Fibroblast of lung (primary cell): ENCODE measurements at regions not wholly inside any gene's neighbourhood (a gene's known extent, or its start where the extent isn't known, plus 50 kb on each side); places are given as distances from the start of the nearest gene placed in this dataset.

Source experiments
- DNase-seq, 2 donors: peaks; one replicate each; pipeline versions ENCODE4 v3.0.0 to v3.0.0-alpha.2; 2010; ENCODE audit warnings: low read depth in 2 of 2
- H2AFZ ChIP-seq: 2 replicates; pipeline ENCODE4 v1.5.1; 2012; ENCODE audit warnings: low read length, control low read depth, inconsistent platforms
- H3K27ac ChIP-seq: 2 replicates; pipeline ENCODE4 v1.5.1; 2011; ENCODE audit warnings: low read length, control low read depth; ENCODE audit not compliant: insufficient read depth
- H3K27me3 ChIP-seq: 2 replicates; pipeline ENCODE4 v1.5.1; 2011; ENCODE audit warnings: mild to moderate bottlenecking, low read length; ENCODE audit not compliant: control insufficient read depth, insufficient read depth
- H3K36me3 ChIP-seq: 2 replicates; pipeline ENCODE4 v1.5.1; 2011; ENCODE audit warnings: low read length; ENCODE audit not compliant: control insufficient read depth, insufficient read depth
- H3K4me1 ChIP-seq: 2 replicates; pipeline ENCODE4 v1.5.1; 2011; ENCODE audit warnings: low read length; ENCODE audit not compliant: control insufficient read depth, insufficient read depth; ENCODE audit errors: extremely low read depth
- H3K4me2 ChIP-seq: 2 replicates; pipeline ENCODE4 v1.5.1; 2011; ENCODE audit warnings: low read length, control low read depth; ENCODE audit not compliant: insufficient read depth; ENCODE audit errors: extremely low read depth
- H3K4me3 ChIP-seq, 4 experiments: fragments of 200-600 bp in 1 of 4; sonication (generic) in 1 of 4; replicated peaks in 1 of 4; 2 replicates each; pipeline ENCODE4 v1.5.1; 2011 to 2016; ENCODE audit warnings: low read length in 4 of 4, low read depth in 3 of 4, mild to moderate bottlenecking in 3 of 4, control low read depth in 2 of 4, inconsistent platforms in 1 of 4, mixed read lengths in 1 of 4; ENCODE audit not compliant: insufficient read depth in 1 of 4; ENCODE audit errors: control extremely low read depth in 1 of 4
- H3K79me2 ChIP-seq: 2 replicates; pipeline ENCODE4 v1.5.1; 2012; ENCODE audit warnings: mild to moderate bottlenecking, low read length, inconsistent platforms; ENCODE audit not compliant: control insufficient read depth, insufficient read depth
- H3K9ac ChIP-seq: 2 replicates; pipeline ENCODE4 v1.5.1; 2011; ENCODE audit warnings: mild to moderate bottlenecking, low read length, control low read depth; ENCODE audit not compliant: insufficient read depth
- H3K9me3 ChIP-seq: 2 replicates; pipeline ENCODE4 v1.5.1; 2012; ENCODE audit warnings: low read depth, low read length; ENCODE audit not compliant: control insufficient read depth, insufficient read depth
- H4K20me1 ChIP-seq: 2 replicates; pipeline ENCODE4 v1.5.1; 2011; ENCODE audit warnings: low read length; ENCODE audit not compliant: control insufficient read depth, insufficient read depth; ENCODE audit errors: extremely low read depth
- CTCF ChIP-seq, 2 donors: IDR thresholded peaks in 1 of 2; conservative IDR thresholded peaks in 1 of 2; 1 replicate in 1 of 2; 2 replicates in 1 of 2; pipeline ENCODE4 v1.5.1; 2011 to 2012; ENCODE audit warnings: low read length in 2 of 2, control low read depth in 1 of 2, inconsistent platforms in 1 of 2, low read depth in 1 of 2, mild to moderate bottlenecking in 1 of 2
- EZH2 ChIP-seq: IDR thresholded peaks from 2 replicates; pipeline ENCODE4 v1.5.1; 2012; ENCODE audit warnings: low read length, control low read depth, mild to moderate bottlenecking; ENCODE audit errors: missing control alignments

GRCh38 chr9:107547303-107547702 is 57.7 kb upstream of the KLF4 start:
- H3K4me2 ChIP-seq = no peak overlapping the region
- H3K27ac ChIP-seq = no peak overlapping the region

DNA sequence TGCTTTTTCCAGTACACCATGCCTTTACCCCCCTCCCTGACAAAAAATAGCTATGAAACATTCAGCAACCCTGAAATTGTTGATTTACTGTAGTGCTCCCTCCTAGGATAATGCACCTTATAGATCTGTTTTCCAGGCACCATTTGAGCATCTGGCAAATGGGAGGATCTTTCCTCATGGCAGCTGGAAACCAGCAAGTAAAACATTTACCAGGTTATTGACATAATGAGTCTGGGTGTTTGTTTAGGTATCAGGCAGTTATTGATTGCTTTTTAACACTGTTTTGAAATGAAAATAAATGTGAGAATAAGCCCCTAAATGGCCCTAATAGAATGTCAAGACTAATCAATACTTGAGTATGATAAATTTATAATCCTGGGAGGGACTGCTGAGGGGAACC is 57.3 kb upstream of the KLF4 start:
- Histone ChIP-seq H3K36me3 (no peaks in the 10 kb centered on the region), H4K20me1 (no peaks in the 10 kb centered on the region), H3K4me3 (no peak overlapping the region), H3K4me1 (peaks cover 13% of the 10 kb centered on the region), H3K27ac (no peak overlapping the region), H3K4me2 (no peak overlapping the region), H3K9ac (no peak overlapping the region), H3K27me3 (no peaks in the 10 kb centered on the region), H3K9me3 (no peaks in the 10 kb centered on the region), H2AFZ (no peak overlapping the region), H3K79me2 (no peaks in the 10 kb centered on the region)
- TF ChIP-seq CTCF (conservative IDR thresholded peaks at IDR 0.05 in 1 of 2, IDR thresholded peaks at IDR 0.05 in 1 of 2; ENCODE audit: low read depth in 1 of 2, low read length in 2 of 2) (no peak), EZH2 (no peak)
- no peak for DNase-seq

More at GRCh38 chr9:107547303-107547702, 57.7 kb upstream of the KLF4 start:
- no peaks in the 10 kb centered on the region for H3K9me3 ChIP-seq
- TF ChIP-seq EZH2 (no peak), CTCF (conservative IDR thresholded peaks at IDR 0.05 in 1 of 2, IDR thresholded peaks at IDR 0.05 in 1 of 2; ENCODE audit: low read depth in 1 of 2, low read length in 2 of 2) (no peak)
- DNase-seq = no peak
- H3K4me1 ChIP-seq = peaks cover 13% of the 10 kb centered on the region
- H3K27me3 ChIP-seq = no peaks in the 10 kb centered on the region
- no peak overlapping the region for H3K4me3 ChIP-seq
- no peak overlapping the region for H3K9ac ChIP-seq
- no peaks in the 10 kb centered on the region for H4K20me1 ChIP-seq
- no peaks in the 10 kb centered on the region for H3K79me2 ChIP-seq
- H2AFZ ChIP-seq = no peak overlapping the region
- H3K36me3 ChIP-seq = no peaks in the 10 kb centered on the region

DNA sequence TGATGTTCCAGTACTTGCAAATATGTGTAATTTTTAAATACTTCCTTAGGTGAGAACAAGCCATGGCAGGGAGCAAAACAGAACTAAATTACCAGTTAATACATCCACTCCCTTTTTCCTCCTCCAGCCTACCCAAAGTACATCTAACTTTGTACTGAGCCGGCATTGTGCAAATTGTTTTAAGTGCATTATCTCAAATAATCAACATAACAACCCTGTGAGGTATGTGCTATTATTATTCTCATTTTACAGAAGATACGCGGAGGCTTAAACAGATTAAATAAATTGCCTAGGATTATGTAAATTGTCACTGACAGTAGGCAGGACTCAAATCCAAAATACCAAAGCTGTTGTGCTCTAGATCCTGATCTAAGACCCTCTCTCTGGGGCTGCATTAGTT is 55.5 kb upstream of the KLF4 start:
- no peak for TF ChIP-seq CTCF (conservative IDR thresholded peaks at IDR 0.05 in 1 of 2, IDR thresholded peaks at IDR 0.05 in 1 of 2; ENCODE audit: low read depth in 1 of 2, low read length in 2 of 2)
- no peak for TF ChIP-seq EZH2
- H3K9me3 ChIP-seq = no peaks in the 10 kb centered on the region
- no peak overlapping the region for H3K9ac ChIP-seq
- no peaks in the 10 kb centered on the region for H3K27me3 ChIP-seq
- no peak overlapping the region for H3K4me2 ChIP-seq
- H2AFZ ChIP-seq = no peak overlapping the region
- H4K20me1 ChIP-seq = no peaks in the 10 kb centered on the region
- no peak for DNase-seq
- no peak overlapping the region for H3K27ac ChIP-seq
- peaks cover 13% of the 10 kb centered on the region for H3K4me1 ChIP-seq
- H3K36me3 ChIP-seq = no peaks in the 10 kb centered on the region
- H3K4me3 ChIP-seq = no peak overlapping the region
- no peaks in the 10 kb centered on the region for H3K79me2 ChIP-seq
